GM21515 (cell line): ENCODE measurements at regions not wholly inside any gene's neighbourhood (a gene's known extent, or its start where the extent isn't known, plus 50 kb on each side); places are given as distances from the start of the nearest gene placed in this dataset.
"Not testable (repeated sequence)": the region's sequence is repeated elsewhere in the genome, so short reads cannot be mapped to it uniquely, and the experiment has no call there.

Source experiments
- ATAC-seq: cut with Tn5 transposase; IDR thresholded peaks from one replicate; pipeline ENCODE4 v1.9.1; 2021; ENCODE audit not compliant: unreplicated experiment

GRCh38 chr17:33882273-33882672 lies 372.8 kb upstream of the CCL2 start:
- ATAC-seq: not testable (repeated sequence)

GRCh38 chr17:33882677-33883076 lies 372.4 kb upstream of the CCL2 start:
- not testable (repeated sequence) for ATAC-seq

GRCh38 chr17:33888455-33888854 lies 366.6 kb upstream of the CCL2 start:
- no peak for ATAC-seq

DNA sequence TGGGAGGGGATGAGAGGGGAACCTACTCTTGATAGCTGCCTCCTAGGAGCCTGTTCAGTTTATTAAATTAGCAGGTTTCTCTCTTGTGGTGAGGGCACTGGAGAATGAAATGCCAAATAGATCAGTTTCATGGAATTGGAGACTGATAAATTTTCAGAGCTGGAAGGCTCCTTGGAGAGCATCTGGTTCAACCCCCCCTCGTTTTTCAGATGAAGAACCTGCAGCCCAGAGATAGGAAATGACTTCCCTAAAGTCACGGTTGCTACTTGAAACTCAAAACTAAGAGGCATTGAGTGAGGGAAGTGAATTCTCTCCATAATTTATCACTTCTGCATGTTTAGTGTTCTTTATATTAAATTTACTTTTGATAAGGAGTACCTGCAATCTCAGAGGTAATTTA lies 366.0 kb upstream of the CCL2 start:
- ATAC-seq: no peak

DNA sequence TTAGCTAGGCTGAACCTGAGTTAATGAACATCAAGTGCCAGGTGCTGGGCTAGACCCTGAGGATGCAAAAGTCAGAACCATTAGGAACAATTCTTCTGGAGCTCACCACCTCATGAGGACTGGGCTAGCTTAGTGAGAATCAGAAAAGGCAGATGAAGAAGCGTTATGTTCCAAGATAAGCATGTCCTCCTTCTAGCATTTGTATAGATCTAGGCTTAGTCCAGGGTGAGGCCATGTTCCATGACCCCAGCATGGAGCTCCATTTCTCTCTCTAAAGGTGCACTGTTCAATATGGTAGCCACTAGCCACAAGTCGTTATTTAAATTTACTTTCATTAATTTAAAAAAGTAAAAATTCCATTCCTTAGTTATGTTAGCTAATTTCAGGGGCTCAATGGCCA lies 365.3 kb upstream of the CCL2 start:
- no peak for ATAC-seq

DNA sequence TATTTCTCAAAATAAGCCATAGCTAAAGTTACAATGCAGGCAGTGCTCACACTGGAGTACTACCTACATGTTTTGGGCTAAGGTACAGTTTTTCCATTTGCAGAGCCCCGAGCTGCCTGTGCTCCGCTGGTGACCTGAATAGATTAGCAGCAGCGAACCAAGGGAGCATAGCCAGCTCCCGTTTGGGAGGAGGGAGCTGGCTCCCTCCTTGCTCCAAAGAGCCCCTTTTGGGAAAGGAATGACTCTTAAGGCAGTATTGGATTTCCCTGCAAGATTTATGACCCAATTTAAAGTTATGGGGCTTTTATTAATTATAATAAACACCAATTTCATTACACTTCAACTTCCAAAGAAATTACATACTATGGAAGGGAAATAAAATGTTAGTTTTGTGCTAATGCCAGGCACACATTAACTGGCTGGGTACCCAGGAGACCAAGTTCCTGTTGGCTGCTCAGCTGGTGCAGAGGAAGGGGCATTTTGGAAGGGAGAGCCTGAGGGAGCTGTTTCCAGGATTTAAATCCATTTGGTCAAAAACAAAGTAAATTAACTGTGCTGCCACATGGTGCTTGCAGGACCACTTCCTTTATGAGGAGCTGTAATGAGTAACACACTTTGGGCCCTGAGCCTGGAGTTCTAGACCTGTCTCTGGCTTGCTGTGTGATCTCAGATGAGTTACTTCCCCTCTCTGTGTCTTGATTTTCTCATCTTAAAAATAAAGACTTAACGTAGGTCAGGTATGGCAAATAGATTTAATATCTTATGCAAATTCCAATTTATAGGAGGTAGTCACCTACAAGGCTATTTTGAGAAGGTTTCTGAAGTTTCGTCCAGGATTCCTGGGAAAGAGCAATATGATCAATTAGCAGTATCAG lies 362.1 kb upstream of the CCL2 start:
- ATAC-seq: no peak

- ATAC-seq: no peak
Measured at GRCh38 chr17:33895491-33895890, 359.6 kb upstream of the CCL2 start.

GRCh38 chr17:33896263-33896662 lies 358.8 kb upstream of the CCL2 start:
- no peak for ATAC-seq

GRCh38 chr17:33901085-33901484 lies 354.0 kb upstream of the CCL2 start:
- ATAC-seq: no peak

DNA sequence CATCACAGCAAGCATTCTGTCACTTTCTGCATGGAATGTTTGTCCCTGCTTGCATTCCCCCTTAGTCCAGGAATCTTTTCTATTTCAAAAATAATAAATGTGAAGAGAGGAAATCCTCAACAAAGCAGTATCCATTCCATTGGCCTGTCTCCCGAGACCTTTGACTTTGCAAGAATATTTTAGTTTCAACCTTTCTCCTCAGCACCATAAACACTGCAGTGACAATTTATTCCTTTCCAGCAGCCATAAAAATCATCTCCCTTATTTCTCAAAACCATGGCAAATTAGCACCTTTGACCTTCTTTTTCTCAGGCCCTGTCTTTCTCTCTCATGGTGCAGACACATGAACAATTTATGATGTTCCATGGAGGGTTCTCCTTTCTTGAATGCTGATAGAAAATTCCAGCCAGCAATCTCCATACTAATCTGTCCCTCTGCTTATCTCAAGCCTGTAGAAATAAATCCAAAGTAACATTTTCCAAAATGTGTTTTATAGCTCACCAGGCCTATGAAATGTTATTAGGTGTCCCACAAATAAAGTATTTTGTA lies 352.1 kb upstream of the CCL2 start:
- ATAC-seq: no peak

GRCh38 chr17:33904476-33904875 lies 350.6 kb upstream of the CCL2 start:
- no peak for ATAC-seq

GRCh38 chr17:33905338-33905800 lies 349.7 kb upstream of the CCL2 start:
- no peak for ATAC-seq

- no peak for ATAC-seq
Measured at GRCh38 chr17:33908363-33909064, 346.6 kb upstream of the CCL2 start.

DNA sequence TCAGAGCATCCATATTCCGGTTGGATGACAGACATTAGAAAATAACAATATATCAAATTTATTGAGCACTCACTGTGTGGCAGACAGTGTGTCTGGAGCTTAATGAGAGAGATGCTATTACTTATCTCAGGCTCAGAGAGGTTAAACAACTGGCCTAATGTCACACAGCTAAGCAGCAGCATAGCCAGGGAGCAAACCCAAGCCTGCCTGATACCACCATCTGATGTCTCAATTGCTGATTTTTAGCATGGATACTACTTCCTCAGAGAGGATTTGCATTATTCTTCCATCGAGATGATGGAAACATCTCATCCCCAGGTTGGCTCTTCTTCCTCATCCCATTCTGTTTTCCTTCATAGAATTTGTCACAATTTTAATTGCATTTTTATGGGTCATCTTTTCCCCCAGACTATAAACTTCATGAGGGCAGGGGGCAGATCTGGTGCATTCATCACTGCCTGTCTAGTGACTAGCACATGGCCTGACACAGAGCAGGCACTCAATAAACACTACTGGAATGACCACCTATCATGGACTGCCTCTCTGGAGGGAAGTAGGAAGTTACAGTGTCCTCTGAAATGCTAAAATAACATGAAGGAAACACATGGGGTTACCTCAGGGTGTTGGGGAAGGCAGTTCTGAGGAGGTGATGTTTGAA lies 344.8 kb upstream of the CCL2 start:
- no peak for ATAC-seq

DNA sequence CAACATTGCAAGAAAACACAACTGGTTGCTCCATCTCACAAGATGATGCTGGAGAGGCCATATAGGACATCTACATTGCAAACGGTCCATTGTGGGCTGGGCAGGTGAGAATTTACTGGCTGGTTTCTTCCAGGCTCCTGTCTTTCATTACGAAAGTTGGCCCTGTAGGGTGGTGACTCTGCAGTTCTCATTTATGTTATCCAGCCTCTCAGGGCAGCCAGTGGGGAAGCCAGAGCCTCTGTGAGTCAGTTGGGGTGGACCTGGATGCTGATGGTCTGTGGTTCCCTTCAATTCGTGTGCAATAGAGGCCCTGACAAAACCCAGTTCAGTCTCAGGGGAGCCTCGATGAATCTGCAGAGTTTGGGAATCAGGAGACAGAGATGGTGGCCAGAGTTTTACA lies 341.0 kb upstream of the CCL2 start:
- no peak for ATAC-seq

- ATAC-seq: no peak
Measured at GRCh38 chr17:33922971-33923370, 332.1 kb upstream of the CCL2 start.

DNA sequence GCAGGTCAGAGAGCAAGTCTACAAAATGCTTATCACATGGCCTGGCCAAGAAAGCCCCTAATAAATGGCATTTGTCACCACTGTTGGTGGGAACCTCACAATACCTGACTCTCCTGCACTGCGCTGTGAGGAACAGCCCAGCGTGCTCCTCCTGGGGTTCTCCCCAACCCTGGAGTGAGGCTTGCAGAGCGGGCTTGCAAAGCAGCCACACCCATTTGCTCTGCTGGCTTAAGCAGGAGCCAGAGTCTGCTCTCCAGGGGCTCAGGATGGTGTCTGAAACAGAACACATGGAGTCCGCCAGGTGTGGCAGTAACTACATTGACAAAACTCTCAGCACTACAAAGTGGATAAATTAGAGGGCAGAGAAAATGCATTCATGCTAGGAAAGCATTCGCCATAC lies 331.0 kb upstream of the CCL2 start:
- no peak for ATAC-seq

GRCh38 chr17:33925649-33926048 lies 329.4 kb upstream of the CCL2 start:
- ATAC-seq: no peak

- ATAC-seq: no peak
Measured at GRCh38 chr17:33927732-33928133, 327.4 kb upstream of the CCL2 start.

GRCh38 chr17:33929181-33929724 lies 325.8 kb upstream of the CCL2 start:
- ATAC-seq: no peak

- not testable (repeated sequence) for ATAC-seq
Measured at GRCh38 chr17:33931148-33931814, 323.8 kb upstream of the CCL2 start.
